ENCODE measurements at regions not wholly inside any gene's neighbourhood (a gene's known extent, or its start where the extent isn't known, plus 50 kb on each side); places are given as distances from the start of the nearest gene placed in this dataset.

DNA sequence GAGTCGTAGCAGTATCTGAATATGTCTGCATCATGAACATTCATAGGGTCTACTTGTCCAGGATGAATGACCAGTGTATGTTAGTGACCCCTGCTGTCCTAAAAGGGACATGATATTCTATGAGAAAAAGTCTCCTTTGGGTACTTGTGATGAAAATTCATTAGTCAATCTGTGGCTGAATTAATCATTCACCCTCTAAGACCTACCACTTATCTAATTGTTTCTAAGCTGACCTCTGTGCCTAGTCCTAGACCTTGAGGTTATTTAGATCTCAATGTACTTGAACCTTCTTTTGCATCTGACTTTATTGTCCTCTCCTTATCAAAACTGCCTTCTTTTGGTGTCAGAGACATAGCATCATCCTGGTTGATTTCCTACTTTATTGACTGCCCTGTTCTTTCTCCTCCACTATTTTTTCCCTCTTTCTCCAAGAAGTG, 799.3 kb downstream of the DIPK2A start:
- H3K4me3 ChIP-seq (ENCODE audit: low read length in 3 of 3), result no peak overlapping the region
- no peaks in the 10 kb centered on the region for H3K36me3 ChIP-seq (ENCODE audit: control insufficient read depth in 3 of 3, insufficient read depth in 3 of 3, low read length in 3 of 3)
- H3K27ac ChIP-seq (ENCODE audit: low read depth, low read length), result peak overlapping the region; percentile 0
- H3K4me1 ChIP-seq (ENCODE audit: control insufficient read depth in 3 of 3, insufficient read depth in 3 of 3, low read length in 3 of 3), result peaks cover 16 to 22% (median 16%) of the 10 kb centered on the region in 3 donors
- no peaks in the 10 kb centered on the region for H3K27me3 ChIP-seq (ENCODE audit: control insufficient read depth in 3 of 3, insufficient read depth in 3 of 3, low read length in 3 of 3)
- H3K9ac ChIP-seq (ENCODE audit: low read depth in 1 of 3, low read length in 3 of 3), result no peak overlapping the region
- H3K9me3 ChIP-seq (ENCODE audit: control insufficient read depth in 3 of 3, low read length in 3 of 3), result no peaks in the 10 kb centered on the region

DNA sequence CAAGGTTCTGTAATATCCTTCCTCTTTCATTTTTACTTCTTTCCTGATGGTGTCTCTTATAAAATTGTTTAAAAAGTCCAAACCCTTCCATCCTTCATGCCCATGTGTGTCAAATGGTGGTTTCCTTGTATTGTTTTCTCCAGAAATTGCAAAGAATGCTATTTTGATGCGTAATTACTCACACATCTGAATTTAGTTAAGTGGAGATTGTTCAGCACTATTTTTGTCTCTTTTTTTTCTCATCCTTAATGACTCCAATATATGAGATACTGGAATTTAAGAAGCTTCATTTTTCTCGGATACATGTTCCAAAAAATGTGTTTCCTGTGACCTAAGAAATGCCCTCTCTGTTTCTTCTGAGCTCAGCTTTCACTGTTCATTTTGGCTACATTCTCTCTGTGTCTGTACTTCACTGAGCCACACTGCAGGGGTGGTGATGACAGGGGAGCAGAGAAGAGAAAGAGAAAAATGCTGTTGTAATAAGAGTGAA, 799.8 kb downstream of the DIPK2A start:
- no peak overlapping the region for H3K4me3 ChIP-seq (ENCODE audit: low read length in 3 of 3)
- H3K4me1 ChIP-seq (ENCODE audit: control insufficient read depth in 3 of 3, insufficient read depth in 3 of 3, low read length in 3 of 3), result peaks cover 16 to 22% (median 16%) of the 10 kb centered on the region in 3 donors
- no peaks in the 10 kb centered on the region for H3K27me3 ChIP-seq (ENCODE audit: control insufficient read depth in 3 of 3, insufficient read depth in 3 of 3, low read length in 3 of 3)
- H3K27ac ChIP-seq (ENCODE audit: low read depth, low read length), result peak overlapping the region; percentile 0
- no peaks in the 10 kb centered on the region for H3K9me3 ChIP-seq (ENCODE audit: control insufficient read depth in 3 of 3, low read length in 3 of 3)
- H3K9ac ChIP-seq (ENCODE audit: low read depth in 1 of 3, low read length in 3 of 3), result peak overlapping the region in 1 of 3 donors; percentile 17
- no peaks in the 10 kb centered on the region for H3K36me3 ChIP-seq (ENCODE audit: control insufficient read depth in 3 of 3, insufficient read depth in 3 of 3, low read length in 3 of 3)

DNA sequence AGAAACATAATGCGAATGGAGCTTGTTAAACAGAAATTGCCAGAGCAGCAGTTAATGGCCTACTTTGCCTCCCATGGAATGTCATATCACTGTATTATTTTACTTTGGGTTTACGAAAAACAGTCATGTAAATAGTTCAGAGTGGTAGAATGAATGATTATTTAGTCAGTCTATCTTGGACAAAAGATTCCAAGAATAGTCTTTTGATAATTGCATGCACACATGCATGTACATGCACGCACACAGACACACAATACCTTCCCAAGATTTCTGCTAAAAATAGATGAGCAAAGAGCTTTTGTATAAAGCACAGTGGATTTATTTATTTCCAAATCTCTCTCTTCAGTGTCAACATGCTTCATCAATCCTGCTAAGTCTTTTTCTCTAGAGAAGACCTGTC, 800.7 kb downstream of the DIPK2A start:
- Histone ChIP-seq H3K9ac (ENCODE audit: low read depth in 1 of 3, low read length in 3 of 3) (no peak overlapping the region), H3K36me3 (ENCODE audit: control insufficient read depth in 3 of 3, insufficient read depth in 3 of 3, low read length in 3 of 3) (no peaks in the 10 kb centered on the region), H3K27me3 (ENCODE audit: control insufficient read depth in 3 of 3, insufficient read depth in 3 of 3, low read length in 3 of 3) (no peaks in the 10 kb centered on the region), H3K27ac (ENCODE audit: low read depth, low read length) (no peak overlapping the region), H3K9me3 (ENCODE audit: control insufficient read depth in 3 of 3, low read length in 3 of 3) (no peaks in the 10 kb centered on the region), H3K4me1 (ENCODE audit: control insufficient read depth in 3 of 3, insufficient read depth in 3 of 3, low read length in 3 of 3) (peaks cover 16 to 22% (median 16%) of the 10 kb centered on the region in 3 donors), H3K4me3 (ENCODE audit: low read length in 3 of 3) (no peak overlapping the region)

DNA sequence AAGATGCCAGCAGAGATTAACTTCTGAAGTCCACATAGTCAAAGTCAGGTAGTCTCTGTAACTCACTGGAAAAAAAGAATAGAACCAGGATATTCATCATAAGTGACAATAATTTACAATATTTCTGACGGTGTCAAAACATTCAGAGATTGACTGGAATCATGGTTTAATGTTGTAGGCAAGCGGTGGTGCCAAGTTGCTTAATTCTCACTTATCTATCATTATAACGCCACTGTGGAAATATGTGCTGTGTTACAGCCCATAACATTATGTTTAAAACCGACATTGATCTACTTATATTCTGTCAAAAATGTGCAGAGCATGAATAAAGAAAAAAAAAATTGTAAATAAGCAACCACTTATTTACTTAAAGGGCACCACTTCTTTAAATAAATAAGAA, 801.7 kb downstream of the DIPK2A start:
- H3K36me3 ChIP-seq (ENCODE audit: control insufficient read depth in 3 of 3, insufficient read depth in 3 of 3, low read length in 3 of 3), result no peaks in the 10 kb centered on the region
- no peaks in the 10 kb centered on the region for H3K9me3 ChIP-seq (ENCODE audit: control insufficient read depth in 3 of 3, low read length in 3 of 3)
- H3K27ac ChIP-seq (ENCODE audit: low read depth, low read length), result no peak overlapping the region
- H3K4me1 ChIP-seq (ENCODE audit: control insufficient read depth in 3 of 3, insufficient read depth in 3 of 3, low read length in 3 of 3), result peaks cover 16 to 22% (median 16%) of the 10 kb centered on the region in 3 donors
- H3K9ac ChIP-seq (ENCODE audit: low read depth in 1 of 3, low read length in 3 of 3), result no peak overlapping the region
- no peak overlapping the region for H3K4me3 ChIP-seq (ENCODE audit: low read length in 3 of 3)
- H3K27me3 ChIP-seq (ENCODE audit: control insufficient read depth in 3 of 3, insufficient read depth in 3 of 3, low read length in 3 of 3), result no peaks in the 10 kb centered on the region

DNA sequence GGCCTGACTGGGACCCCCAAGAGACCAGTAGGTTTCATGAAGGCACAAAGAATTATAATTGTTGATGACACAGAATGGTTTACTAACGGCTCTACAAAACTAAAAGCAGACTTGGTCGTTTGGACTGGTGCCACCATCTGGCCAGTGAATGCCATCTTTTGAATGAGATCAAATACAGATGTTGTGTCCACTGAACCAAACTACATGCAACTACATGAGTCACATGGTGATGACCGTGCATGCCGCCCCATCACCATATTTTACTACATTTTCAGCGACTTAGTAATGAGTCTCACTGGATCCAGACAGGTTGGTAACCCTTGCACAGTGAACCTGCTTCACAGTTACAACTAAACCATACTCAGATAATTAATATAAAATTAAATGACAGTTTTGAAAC, 803.3 kb downstream of the DIPK2A start:
- no peak overlapping the region for H3K4me3 ChIP-seq (ENCODE audit: low read length in 3 of 3)
- H3K27ac ChIP-seq (ENCODE audit: low read depth, low read length), result no peak overlapping the region
- no peaks in the 10 kb centered on the region for H3K36me3 ChIP-seq (ENCODE audit: control insufficient read depth in 3 of 3, insufficient read depth in 3 of 3, low read length in 3 of 3)
- H3K9me3 ChIP-seq (ENCODE audit: control insufficient read depth in 3 of 3, low read length in 3 of 3), result no peaks in the 10 kb centered on the region
- no peak overlapping the region for H3K9ac ChIP-seq (ENCODE audit: low read depth in 1 of 3, low read length in 3 of 3)
- peaks cover 11 to 19% (median 16%) of the 10 kb centered on the region in 3 donors for H3K4me1 ChIP-seq (ENCODE audit: control insufficient read depth in 3 of 3, insufficient read depth in 3 of 3, low read length in 3 of 3)
- no peaks in the 10 kb centered on the region for H3K27me3 ChIP-seq (ENCODE audit: control insufficient read depth in 3 of 3, insufficient read depth in 3 of 3, low read length in 3 of 3)

DNA sequence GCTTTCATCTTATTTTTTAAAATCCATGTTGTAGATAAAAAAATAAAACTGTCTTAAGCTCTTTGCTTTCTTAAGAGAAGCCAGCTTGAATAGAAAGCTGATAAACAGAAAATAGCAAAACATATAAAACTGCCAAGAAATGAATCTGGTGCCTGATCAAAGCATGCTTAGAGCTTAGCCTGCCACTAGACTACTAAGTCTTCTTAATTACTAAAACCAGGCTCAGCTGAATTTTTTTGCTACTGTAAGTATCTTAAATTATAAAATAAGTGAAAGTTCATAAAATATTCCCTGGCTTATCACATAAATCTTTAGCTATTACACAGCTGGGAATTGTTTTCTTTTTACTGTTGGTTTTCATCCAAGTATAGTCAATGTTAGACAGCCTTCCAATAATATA, 803.9 kb downstream of the DIPK2A start:
- Histone ChIP-seq H3K4me1 (ENCODE audit: control insufficient read depth in 3 of 3, insufficient read depth in 3 of 3, low read length in 3 of 3) (peaks cover 7 to 17% (median 13%) of the 10 kb centered on the region in 3 donors), H3K27ac (ENCODE audit: low read depth, low read length) (no peak overlapping the region), H3K9me3 (ENCODE audit: control insufficient read depth in 3 of 3, low read length in 3 of 3) (no peaks in the 10 kb centered on the region), H3K27me3 (ENCODE audit: control insufficient read depth in 3 of 3, insufficient read depth in 3 of 3, low read length in 3 of 3) (no peaks in the 10 kb centered on the region), H3K4me3 (ENCODE audit: low read length in 3 of 3) (no peak overlapping the region), H3K36me3 (ENCODE audit: control insufficient read depth in 3 of 3, insufficient read depth in 3 of 3, low read length in 3 of 3) (no peaks in the 10 kb centered on the region), H3K9ac (ENCODE audit: low read depth in 1 of 3, low read length in 3 of 3) (no peak overlapping the region)

DNA sequence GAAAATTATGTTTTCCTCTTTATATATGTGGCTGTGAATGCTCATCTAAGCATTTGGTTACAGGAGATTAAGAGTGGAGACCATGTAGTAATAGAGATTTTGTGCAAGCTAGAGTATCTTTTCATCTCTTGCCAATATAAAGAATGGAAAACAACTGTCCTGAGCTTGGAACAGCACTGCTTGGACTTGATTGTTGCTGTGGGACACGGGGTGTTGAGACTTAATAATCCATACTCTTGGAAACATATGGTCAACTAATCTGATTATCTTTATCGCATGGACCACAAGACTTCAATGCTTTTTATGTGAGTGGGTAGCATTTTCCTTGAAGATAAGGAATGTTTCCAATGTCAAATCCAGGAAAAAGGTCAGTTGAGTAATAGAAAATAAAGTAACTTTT, 806.3 kb downstream of the DIPK2A start:
- Histone ChIP-seq H3K27ac (ENCODE audit: low read depth, low read length) (no peak overlapping the region), H3K36me3 (ENCODE audit: control insufficient read depth in 3 of 3, insufficient read depth in 3 of 3, low read length in 3 of 3) (no peaks in the 10 kb centered on the region), H3K4me3 (ENCODE audit: low read length in 3 of 3) (no peak overlapping the region), H3K27me3 (ENCODE audit: control insufficient read depth in 3 of 3, insufficient read depth in 3 of 3, low read length in 3 of 3) (no peaks in the 10 kb centered on the region), H3K4me1 (ENCODE audit: control insufficient read depth in 3 of 3, insufficient read depth in 3 of 3, low read length in 3 of 3) (no peaks in the 10 kb centered on the region), H3K9me3 (ENCODE audit: control insufficient read depth in 3 of 3, low read length in 3 of 3) (no peaks in the 10 kb centered on the region), H3K9ac (ENCODE audit: low read depth in 1 of 3, low read length in 3 of 3) (no peak overlapping the region)

DNA sequence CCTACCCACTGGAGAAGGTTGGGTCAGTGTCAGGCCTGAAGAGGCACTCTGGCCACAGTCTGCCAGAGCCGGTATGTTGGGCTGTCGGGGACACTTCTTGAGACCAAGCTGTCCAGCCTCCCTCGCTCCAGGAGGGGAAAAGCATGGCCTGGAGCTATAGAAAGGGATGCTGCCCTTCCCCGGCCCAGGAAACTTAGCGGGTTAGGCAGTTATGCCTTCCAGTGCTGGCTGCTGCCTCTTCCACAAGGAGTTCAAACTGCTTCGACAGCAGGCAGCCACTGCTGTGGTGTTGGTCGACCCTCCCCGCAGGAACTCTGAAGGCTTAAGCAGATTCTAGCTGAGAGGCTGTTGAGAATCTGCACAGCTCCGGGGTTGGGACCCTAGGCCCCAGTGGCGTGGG, 819.4 kb downstream of the DIPK2A start:
- H3K9me3 ChIP-seq (ENCODE audit: control insufficient read depth in 3 of 3, low read length in 3 of 3), result no peaks in the 10 kb centered on the region
- no peak overlapping the region for H3K4me3 ChIP-seq (ENCODE audit: low read length in 3 of 3)
- H3K36me3 ChIP-seq (ENCODE audit: control insufficient read depth in 3 of 3, insufficient read depth in 3 of 3, low read length in 3 of 3), result no peaks in the 10 kb centered on the region
- no peak overlapping the region for H3K9ac ChIP-seq (ENCODE audit: low read depth in 1 of 3, low read length in 3 of 3)
- no peaks in the 10 kb centered on the region for H3K27me3 ChIP-seq (ENCODE audit: control insufficient read depth in 3 of 3, insufficient read depth in 3 of 3, low read length in 3 of 3)
- H3K27ac ChIP-seq (ENCODE audit: low read depth, low read length), result no peak overlapping the region
- H3K4me1 ChIP-seq (ENCODE audit: control insufficient read depth in 3 of 3, insufficient read depth in 3 of 3, low read length in 3 of 3), result no peaks in the 10 kb centered on the region

DNA sequence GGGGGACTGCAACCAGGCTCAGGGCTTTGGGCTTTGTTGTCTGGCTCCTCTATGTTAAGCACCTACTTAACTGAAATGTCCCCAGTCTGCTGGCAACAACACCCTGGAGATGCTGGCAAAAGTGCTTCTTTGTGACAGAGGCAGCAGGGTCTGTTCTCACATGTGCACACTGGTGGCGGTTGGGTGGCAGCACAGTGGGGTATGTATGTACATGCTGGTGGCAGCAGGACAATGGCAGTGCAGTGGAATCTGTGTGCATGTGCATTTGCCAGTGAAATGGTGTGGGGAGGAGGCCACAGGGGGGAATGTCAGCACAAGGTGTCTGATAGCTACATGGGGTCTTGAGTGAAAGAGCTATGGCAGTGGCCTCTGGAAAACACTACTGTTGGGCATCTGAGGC, 830.3 kb downstream of the DIPK2A start:
- no peak overlapping the region for H3K27ac ChIP-seq (ENCODE audit: low read depth, low read length)
- H3K9ac ChIP-seq (ENCODE audit: low read depth in 1 of 3, low read length in 3 of 3), result no peak overlapping the region
- H3K9me3 ChIP-seq (ENCODE audit: control insufficient read depth in 3 of 3, low read length in 3 of 3), result no peaks in the 10 kb centered on the region
- H3K4me3 ChIP-seq (ENCODE audit: low read length in 3 of 3), result no peak overlapping the region
- no peaks in the 10 kb centered on the region for H3K4me1 ChIP-seq (ENCODE audit: control insufficient read depth in 3 of 3, insufficient read depth in 3 of 3, low read length in 3 of 3)
- no peaks in the 10 kb centered on the region for H3K36me3 ChIP-seq (ENCODE audit: control insufficient read depth in 3 of 3, insufficient read depth in 3 of 3, low read length in 3 of 3)
- no peaks in the 10 kb centered on the region for H3K27me3 ChIP-seq (ENCODE audit: control insufficient read depth in 3 of 3, insufficient read depth in 3 of 3, low read length in 3 of 3)

DNA sequence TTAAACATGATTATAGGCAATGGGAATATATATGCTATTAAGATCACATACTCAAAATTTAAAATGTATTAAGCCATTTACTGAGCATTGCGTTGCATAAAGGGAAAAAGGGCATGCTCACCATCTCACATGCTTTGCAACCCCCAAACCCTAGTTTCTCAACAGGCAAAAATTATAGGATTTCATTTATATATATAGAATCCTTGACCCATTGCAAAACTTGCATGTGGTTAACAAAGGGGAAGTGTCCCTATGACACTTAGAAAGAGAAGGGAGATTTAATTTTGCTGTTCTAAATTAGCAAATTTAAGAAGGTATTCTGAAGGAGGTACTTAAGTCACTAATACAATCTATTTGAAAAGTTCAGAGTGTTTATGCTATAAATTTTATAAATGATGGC, 837.8 kb downstream of the DIPK2A start:
- Histone ChIP-seq H3K9me3 (ENCODE audit: control insufficient read depth in 3 of 3, low read length in 3 of 3) (no peaks in the 10 kb centered on the region), H3K27ac (ENCODE audit: low read depth, low read length) (no peak overlapping the region)

DNA sequence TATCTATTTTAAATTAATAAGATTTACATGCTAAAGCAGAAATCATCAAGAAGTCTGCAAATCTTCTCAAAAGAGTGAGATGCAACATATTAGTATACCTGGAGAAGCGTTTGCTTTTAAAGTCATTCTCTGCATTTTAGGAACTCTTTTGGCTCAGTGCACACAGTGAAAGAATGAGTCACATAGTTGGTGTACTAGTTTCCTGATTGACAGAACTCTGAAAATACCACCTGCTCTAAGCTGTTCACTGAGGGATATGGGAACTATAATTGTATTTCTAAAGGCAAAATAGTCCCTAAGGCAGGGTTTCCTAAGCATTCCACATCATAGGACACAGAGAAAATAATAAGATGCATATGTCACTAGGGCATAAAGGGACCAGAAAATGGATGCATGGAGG, 838.5 kb downstream of the DIPK2A start:
- Histone ChIP-seq H3K27ac (ENCODE audit: low read depth, low read length) (no peak overlapping the region), H3K4me3 (ENCODE audit: low read length in 3 of 3) (no peak overlapping the region), H3K9me3 (ENCODE audit: control insufficient read depth in 3 of 3, low read length in 3 of 3) (no peaks in the 10 kb centered on the region), H3K36me3 (ENCODE audit: control insufficient read depth in 3 of 3, insufficient read depth in 3 of 3, low read length in 3 of 3) (no peaks in the 10 kb centered on the region), H3K9ac (ENCODE audit: low read depth in 1 of 3, low read length in 3 of 3) (no peak overlapping the region), H3K27me3 (ENCODE audit: control insufficient read depth in 3 of 3, insufficient read depth in 3 of 3, low read length in 3 of 3) (no peaks in the 10 kb centered on the region), H3K4me1 (ENCODE audit: control insufficient read depth in 3 of 3, insufficient read depth in 3 of 3, low read length in 3 of 3) (no peaks in the 10 kb centered on the region)

More for the DNA sequence above, 837.8 kb downstream of the DIPK2A start:
- no peaks in the 10 kb centered on the region for H3K4me1 ChIP-seq (ENCODE audit: control insufficient read depth in 3 of 3, insufficient read depth in 3 of 3, low read length in 3 of 3)
- H3K9ac ChIP-seq (ENCODE audit: low read depth in 1 of 3, low read length in 3 of 3), result no peak overlapping the region
- no peak overlapping the region for H3K4me3 ChIP-seq (ENCODE audit: low read length in 3 of 3)
- no peaks in the 10 kb centered on the region for H3K27me3 ChIP-seq (ENCODE audit: control insufficient read depth in 3 of 3, insufficient read depth in 3 of 3, low read length in 3 of 3)
- no peaks in the 10 kb centered on the region for H3K36me3 ChIP-seq (ENCODE audit: control insufficient read depth in 3 of 3, insufficient read depth in 3 of 3, low read length in 3 of 3)
